Skeletal muscle satellite cell (primary cell): ENCODE measurements at regions not wholly inside any gene's neighbourhood (a gene's known extent, or its start where the extent isn't known, plus 50 kb on each side); places are given as distances from the start of the nearest gene placed in this dataset.

Experiments
- H3K27me3 ChIP-seq: 2 replicates; pipeline ENCODE4 v1.7.0; 2013; ENCODE audit warnings: low read length; ENCODE audit not compliant: control insufficient read depth, insufficient read depth
- H3K36me3 ChIP-seq: 2 replicates; pipeline ENCODE4 v1.7.0; 2013; ENCODE audit warnings: mild to moderate bottlenecking, control low read depth, low read length; ENCODE audit not compliant: insufficient read depth
- H3K4me1 ChIP-seq: 2 replicates; pipeline ENCODE4 v1.7.0; 2013; ENCODE audit warnings: low read length; ENCODE audit not compliant: control insufficient read depth, insufficient read depth
- H3K4me2 ChIP-seq: 2 replicates; pipeline ENCODE4 v1.7.0; 2013; ENCODE audit warnings: mild to moderate bottlenecking, low read length
- H3K4me3 ChIP-seq: 2 replicates; pipeline ENCODE4 v1.7.0; 2013; ENCODE audit warnings: low read length
- H3K9ac ChIP-seq: 2 replicates; pipeline ENCODE4 v1.7.0; 2013; ENCODE audit warnings: mild to moderate bottlenecking, low read depth, low read length, moderate library complexity
- H3K9me3 ChIP-seq: replicated peaks from 2 replicates; pipeline ENCODE4 v1.7.0; 2013; ENCODE audit warnings: mild to moderate bottlenecking, control low read depth, low read length

GRCh38 chr1:106225403-106225802 is 831.1 kb upstream of the PRMT6 start:
- H3K9ac ChIP-seq: no peak overlapping the region
- H3K27me3 ChIP-seq: no peaks in the 10 kb centered on the region
- H3K4me1 ChIP-seq: no peaks in the 10 kb centered on the region
- no peak overlapping the region for H3K4me3 ChIP-seq
- H3K36me3 ChIP-seq: no peaks in the 10 kb centered on the region
- no peak overlapping the region for H3K4me2 ChIP-seq
- no peaks in the 10 kb centered on the region for H3K9me3 ChIP-seq

GRCh38 chr1:106226550-106226949 is 829.9 kb upstream of the PRMT6 start:
- Histone ChIP-seq H3K36me3 (no peaks in the 10 kb centered on the region), H3K4me3 (no peak overlapping the region), H3K4me2 (no peak overlapping the region), H3K9me3 (no peaks in the 10 kb centered on the region), H3K27me3 (no peaks in the 10 kb centered on the region), H3K4me1 (no peaks in the 10 kb centered on the region), H3K9ac (no peak overlapping the region)

GRCh38 chr1:106232128-106232527 is 824.3 kb upstream of the PRMT6 start:
- H3K9ac ChIP-seq: no peak overlapping the region
- no peaks in the 10 kb centered on the region for H3K27me3 ChIP-seq
- H3K36me3 ChIP-seq: no peaks in the 10 kb centered on the region
- H3K4me2 ChIP-seq: no peak overlapping the region
- H3K4me1 ChIP-seq: no peaks in the 10 kb centered on the region
- no peaks in the 10 kb centered on the region for H3K9me3 ChIP-seq
- no peak overlapping the region for H3K4me3 ChIP-seq

GRCh38 chr1:106233511-106233910 is 823.0 kb upstream of the PRMT6 start:
- Histone ChIP-seq H3K4me3 (no peak overlapping the region), H3K9ac (no peak overlapping the region), H3K4me2 (no peak overlapping the region), H3K9me3 (no peaks in the 10 kb centered on the region), H3K36me3 (no peaks in the 10 kb centered on the region), H3K4me1 (no peaks in the 10 kb centered on the region), H3K27me3 (no peaks in the 10 kb centered on the region)

- Histone ChIP-seq H3K4me3 (no peak overlapping the region), H3K4me2 (no peak overlapping the region), H3K9ac (no peak overlapping the region), H3K27me3 (no peaks in the 10 kb centered on the region), H3K36me3 (no peaks in the 10 kb centered on the region), H3K4me1 (no peaks in the 10 kb centered on the region), H3K9me3 (no peaks in the 10 kb centered on the region)
Observed at GRCh38 chr1:106249365-106249764, 807.1 kb upstream of the PRMT6 start.

GRCh38 chr1:106249810-106250209 is 806.7 kb upstream of the PRMT6 start:
- no peaks in the 10 kb centered on the region for H3K27me3 ChIP-seq
- no peaks in the 10 kb centered on the region for H3K4me1 ChIP-seq
- H3K4me2 ChIP-seq: no peak overlapping the region
- H3K9me3 ChIP-seq: no peaks in the 10 kb centered on the region
- H3K9ac ChIP-seq: no peak overlapping the region
- no peak overlapping the region for H3K4me3 ChIP-seq
- H3K36me3 ChIP-seq: no peaks in the 10 kb centered on the region

- Histone ChIP-seq H3K4me1 (no peaks in the 10 kb centered on the region), H3K4me3 (no peak overlapping the region), H3K9ac (no peak overlapping the region), H3K4me2 (no peak overlapping the region), H3K9me3 (no peaks in the 10 kb centered on the region), H3K27me3 (no peaks in the 10 kb centered on the region), H3K36me3 (no peaks in the 10 kb centered on the region)
Observed at GRCh38 chr1:106254748-106255147, 801.7 kb upstream of the PRMT6 start.

- no peak overlapping the region for H3K9ac ChIP-seq
- H3K4me3 ChIP-seq: no peak overlapping the region
- no peaks in the 10 kb centered on the region for H3K27me3 ChIP-seq
- no peaks in the 10 kb centered on the region for H3K4me1 ChIP-seq
- H3K9me3 ChIP-seq: peaks cover 4% of the 10 kb centered on the region
- no peaks in the 10 kb centered on the region for H3K36me3 ChIP-seq
- H3K4me2 ChIP-seq: no peak overlapping the region
Observed at GRCh38 chr1:106266786-106267185, 789.7 kb upstream of the PRMT6 start.

GRCh38 chr1:106268070-106268469 is 788.4 kb upstream of the PRMT6 start:
- H3K9ac ChIP-seq: no peak overlapping the region
- H3K36me3 ChIP-seq: no peaks in the 10 kb centered on the region
- H3K4me1 ChIP-seq: no peaks in the 10 kb centered on the region
- H3K4me3 ChIP-seq: no peak overlapping the region
- no peak overlapping the region for H3K4me2 ChIP-seq
- H3K9me3 ChIP-seq: peaks cover 4% of the 10 kb centered on the region
- no peaks in the 10 kb centered on the region for H3K27me3 ChIP-seq

- Histone ChIP-seq H3K27me3 (no peaks in the 10 kb centered on the region), H3K4me1 (no peaks in the 10 kb centered on the region), H3K4me3 (no peak overlapping the region), H3K9ac (no peak overlapping the region), H3K36me3 (no peaks in the 10 kb centered on the region), H3K4me2 (no peak overlapping the region), H3K9me3 (no peaks in the 10 kb centered on the region)
Observed at GRCh38 chr1:106276871-106277270, 779.6 kb upstream of the PRMT6 start.

- Histone ChIP-seq H3K4me3 (no peak overlapping the region), H3K27me3 (no peaks in the 10 kb centered on the region), H3K9me3 (no peaks in the 10 kb centered on the region), H3K36me3 (no peaks in the 10 kb centered on the region), H3K9ac (no peak overlapping the region), H3K4me1 (no peaks in the 10 kb centered on the region), H3K4me2 (no peak overlapping the region)
Observed at GRCh38 chr1:106277786-106278185, 778.7 kb upstream of the PRMT6 start.

GRCh38 chr1:106278716-106279115 is 777.8 kb upstream of the PRMT6 start:
- Histone ChIP-seq H3K36me3 (no peaks in the 10 kb centered on the region), H3K4me1 (no peaks in the 10 kb centered on the region), H3K27me3 (no peaks in the 10 kb centered on the region), H3K9me3 (no peaks in the 10 kb centered on the region), H3K4me3 (no peak overlapping the region), H3K9ac (no peak overlapping the region), H3K4me2 (no peak overlapping the region)
